ENCODE measurements at regions not wholly inside any gene's neighbourhood (a gene's known extent, or its start where the extent isn't known, plus 50 kb on each side); places are given as distances from the start of the nearest gene placed in this dataset.

DNA sequence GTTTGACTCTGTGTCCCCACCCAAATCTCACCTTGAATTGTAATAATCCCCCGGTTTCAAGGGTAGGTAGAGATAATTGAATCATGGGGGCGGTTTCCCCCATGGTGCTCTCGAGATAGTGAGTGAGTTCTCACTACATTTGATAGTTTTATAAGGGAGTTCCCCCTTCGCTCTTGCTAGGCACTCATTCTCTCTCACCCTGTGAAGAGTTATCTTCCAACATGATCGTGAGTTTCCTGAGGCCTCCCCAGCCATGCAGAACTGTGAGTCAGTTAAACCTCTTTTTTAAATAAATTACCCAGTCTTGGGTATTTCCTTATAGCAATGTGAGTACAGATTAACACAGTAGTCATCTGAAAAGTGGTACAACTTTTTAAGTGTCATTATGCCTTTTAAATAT lies 913.5 kb upstream of the LRRN3 start:
- no peak overlapping the region for H3K23ac ChIP-seq (ENCODE audit: low read depth, low read length)
- in situ Hi-C loops (cut with MboI; ENCODE audit: low sequenced_read_pairs) (no loop called here), dilution Hi-C loops (cut with HindIII; ENCODE audit: low sequenced_read_pairs, unreplicated experiment) (no loop called here), intact Hi-C loops (cut with micrococcal nuclease) (no loop called here)
- no peak overlapping the region for H4K91ac ChIP-seq (ENCODE audit: insufficient read depth, low read depth, low read length)
- ATAC-seq (ENCODE audit: low read depth) (no peak), DNase-seq (no peak)
- no peaks in the 10 kb centered on the region for H3K79me1 ChIP-seq (ENCODE audit: low read depth in 1 of 2, low read length in 2 of 2)
- no peak overlapping the region for H2AK5ac ChIP-seq (ENCODE audit: low read depth, low read length)
- no peak overlapping the region for H3K4me2 ChIP-seq (ENCODE audit: low read depth, low read length)
- no peak overlapping the region for H2BK15ac ChIP-seq (ENCODE audit: low read depth, low read length)
- TF ChIP-seq CHD1 (IDR thresholded peaks at IDR 0.05; ENCODE audit: low read depth, low read length) = no peak
- TF ChIP-seq RAD21 (IDR thresholded peaks at IDR 0.05; ENCODE audit: low read length) = no peak
- no peak for TF ChIP-seq FOS (IDR thresholded peaks at IDR 0.05; ENCODE audit: low read depth, low read length)
- TF ChIP-seq RFX5 (IDR thresholded peaks at IDR 0.05; ENCODE audit: low read depth, low read length) = no peak
- TF ChIP-seq MAFK (IDR thresholded peaks at IDR 0.05; ENCODE audit: low read depth, low read length) = no peak
- TF ChIP-seq CEBPB (IDR thresholded peaks at IDR 0.05; ENCODE audit: low read depth, low read length) = no peak
- no peak for TF ChIP-seq SMC3 (IDR thresholded peaks at IDR 0.05; ENCODE audit: low read depth, low read length)
- TF ChIP-seq, protein P1, sequence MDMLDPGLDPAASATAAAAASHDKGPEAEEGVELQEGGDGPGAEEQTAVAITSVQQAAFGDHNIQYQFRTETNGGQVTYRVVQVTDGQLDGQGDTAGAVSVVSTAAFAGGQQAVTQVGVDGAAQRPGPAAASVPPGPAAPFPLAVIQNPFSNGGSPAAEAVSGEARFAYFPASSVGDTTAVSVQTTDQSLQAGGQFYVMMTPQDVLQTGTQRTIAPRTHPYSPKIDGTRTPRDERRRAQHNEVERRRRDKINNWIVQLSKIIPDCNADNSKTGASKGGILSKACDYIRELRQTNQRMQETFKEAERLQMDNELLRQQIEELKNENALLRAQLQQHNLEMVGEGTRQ (IDR thresholded peaks at IDR 0.05; ENCODE audit: low read depth, low read length) = no peak
- TF ChIP-seq BHLHE40 (IDR thresholded peaks at IDR 0.05; ENCODE audit: low read depth, low read length) = no peak
- TF ChIP-seq MXI1 (IDR thresholded peaks at IDR 0.05; ENCODE audit: borderline replicate concordance, low read depth, low read length) = no peak
- TF ChIP-seq RCOR1 (IDR thresholded peaks at IDR 0.05; ENCODE audit: insufficient replicate concordance, low read length) = no peak
- no peak for TF ChIP-seq POLR2A (IDR thresholded peaks at IDR 0.05; ENCODE audit: low read depth, low read length)
- TF ChIP-seq NFE2L2 (IDR thresholded peaks at IDR 0.05; ENCODE audit: low read depth, low read length) = no peak
- TF ChIP-seq, protein P2, sequence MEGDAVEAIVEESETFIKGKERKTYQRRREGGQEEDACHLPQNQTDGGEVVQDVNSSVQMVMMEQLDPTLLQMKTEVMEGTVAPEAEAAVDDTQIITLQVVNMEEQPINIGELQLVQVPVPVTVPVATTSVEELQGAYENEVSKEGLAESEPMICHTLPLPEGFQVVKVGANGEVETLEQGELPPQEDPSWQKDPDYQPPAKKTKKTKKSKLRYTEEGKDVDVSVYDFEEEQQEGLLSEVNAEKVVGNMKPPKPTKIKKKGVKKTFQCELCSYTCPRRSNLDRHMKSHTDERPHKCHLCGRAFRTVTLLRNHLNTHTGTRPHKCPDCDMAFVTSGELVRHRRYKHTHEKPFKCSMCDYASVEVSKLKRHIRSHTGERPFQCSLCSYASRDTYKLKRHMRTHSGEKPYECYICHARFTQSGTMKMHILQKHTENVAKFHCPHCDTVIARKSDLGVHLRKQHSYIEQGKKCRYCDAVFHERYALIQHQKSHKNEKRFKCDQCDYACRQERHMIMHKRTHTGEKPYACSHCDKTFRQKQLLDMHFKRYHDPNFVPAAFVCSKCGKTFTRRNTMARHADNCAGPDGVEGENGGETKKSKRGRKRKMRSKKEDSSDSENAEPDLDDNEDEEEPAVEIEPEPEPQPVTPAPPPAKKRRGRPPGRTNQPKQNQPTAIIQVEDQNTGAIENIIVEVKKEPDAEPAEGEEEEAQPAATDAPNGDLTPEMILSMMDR (conservative IDR thresholded peaks at IDR 0.05; ENCODE audit: low read depth, low read length) = no peak
- no peak overlapping the region for H4K8ac ChIP-seq (ENCODE audit: low read depth in 2 of 2, low read length in 2 of 2)
- no TSS peak for BruUV-seq (replicated peaks)
- no peak overlapping the region for H3K4me3 ChIP-seq (ENCODE audit: insufficient read depth, low read depth, low read length)
- no peaks in the 10 kb centered on the region for H3K27me3 ChIP-seq (ENCODE audit: control insufficient read depth, insufficient read depth, low read length)
- H2BK120ac ChIP-seq (ENCODE audit: low read depth, low read length) = no peak overlapping the region
- no peak overlapping the region for H2BK20ac ChIP-seq (ENCODE audit: low read depth, low read length)
- no peak overlapping the region for H4K5ac ChIP-seq (ENCODE audit: low read depth, low read length)
- H3K9me1 ChIP-seq (ENCODE audit: insufficient read depth, low read length) = no peaks in the 10 kb centered on the region
- H3K9ac ChIP-seq (ENCODE audit: low read depth, low read length) = no peak overlapping the region
- no peak overlapping the region for H2BK5ac ChIP-seq (ENCODE audit: low read depth, low read length, poor library complexity, severe bottlenecking)
- H3K14ac ChIP-seq (replicated peaks; ENCODE audit: low read depth, low read length) = no peak overlapping the region
- H3K56ac ChIP-seq (ENCODE audit: extremely low read depth, insufficient read depth, low read length) = no peak overlapping the region
- ChIA-PET CTCF (interaction anchor here (0.5 kb wide), 1 partner anchor 67 kb away, joined by 3 read pairs; no protein-coding TSS in a partner anchor), POLR2A (ENCODE audit: unreplicated experiment) (no interaction called here)
- H2AK9ac ChIP-seq (replicated peaks; ENCODE audit: low read depth, low read length, poor library complexity) = no peak overlapping the region
- no peaks in the 10 kb centered on the region for H3K36me3 ChIP-seq (ENCODE audit: control insufficient read depth, insufficient read depth, low read length)
- no peak overlapping the region for H3K27ac ChIP-seq (ENCODE audit: insufficient read depth, low read length)
- H3K4me1 ChIP-seq (ENCODE audit: control insufficient read depth, insufficient read depth, low read length) = no peaks in the 10 kb centered on the region
- no peaks in the 10 kb centered on the region for H4K20me1 ChIP-seq (ENCODE audit: insufficient read depth, low read length)
- H3K18ac ChIP-seq (ENCODE audit: low read depth, low read length) = no peak overlapping the region
- H3K9me3 ChIP-seq (ENCODE audit: control insufficient read depth, insufficient read depth, low read length) = no peaks in the 10 kb centered on the region
- no peak overlapping the region for H2AFZ ChIP-seq (replicated peaks; ENCODE audit: low read length, poor library complexity)
- WGBS, 2 experiments (ENCODE audit: extremely low coverage in 2 of 2, insufficient read length in 1 of 2) = no CpG with 5 or more reads among the region's 5 CpGs
- no peak overlapping the region for H3K4ac ChIP-seq (ENCODE audit: low read depth, low read length)
